ENCODE measurements at regions not wholly inside any gene's neighbourhood (a gene's known extent, or its start where the extent isn't known, plus 50 kb on each side); places are given as distances from the start of the nearest gene placed in this dataset.

- TF ChIP-seq TCF7L2 (IDR thresholded peaks at IDR 0.05; ENCODE audit: borderline replicate concordance, low read depth, low read length) (no peak), MZF1 (tag by site-specific recombination; IDR thresholded peaks at IDR 0.05; ENCODE audit: borderline replicate concordance) (no peak), ZNF639 (tag by site-specific recombination; IDR thresholded peaks at IDR 0.05) (no peak), CTCF (tag by site-specific recombination; IDR thresholded peaks at IDR 0.05) (no peak), HOXA7 (CRISPR knock-in tag; IDR thresholded peaks at IDR 0.05; ENCODE audit: borderline replicate concordance) (no peak), ZNF580 (tag by site-specific recombination; IDR thresholded peaks at IDR 0.05) (no peak), PBX3 (CRISPR knock-in tag; IDR thresholded peaks at IDR 0.05) (no peak), YY1 (tag by site-specific recombination; IDR thresholded peaks at IDR 0.05) (no peak), REST (tag by site-specific recombination; IDR thresholded peaks at IDR 0.05) (no peak), ZSCAN30 (tag by site-specific recombination; IDR thresholded peaks at IDR 0.05) (no peak), ZNF670 (tag by site-specific recombination; IDR thresholded peaks at IDR 0.05; ENCODE audit: low read depth) (no peak), ZNF274 (IDR thresholded peaks at IDR 0.05; ENCODE audit: low read length) (no peak), ZNF274 (tag by site-specific recombination; IDR thresholded peaks at IDR 0.05; ENCODE audit: borderline replicate concordance) (no peak), ZNF362 (tag by site-specific recombination; IDR thresholded peaks at IDR 0.05) (no peak)
These were observed 1077.1 kb downstream of the TYW1 start for GRCh38 chr7:68073701-68074100.

Data from HEK293 (cell line).